Neural crest cell (in vitro differentiated cells): ENCODE measurements at regions not wholly inside any gene's neighbourhood (a gene's known extent, or its start where the extent isn't known, plus 50 kb on each side); places are given as distances from the start of the nearest gene placed in this dataset.

Source experiments
- DNase-seq: peaks from one replicate; pipeline ENCODE4 v3.0.0; 2021; ENCODE audit warnings: low read depth, mixed read lengths, low spot score
- H3K27ac Mint-ChIP-seq: one replicate; pipeline ENCODE4 v1.8.0; 2021; ENCODE audit warnings: mild to moderate bottlenecking, mixed read lengths; ENCODE audit not compliant: unreplicated experiment
- H3K27me3 Mint-ChIP-seq: 2 replicates; pipeline ENCODE4 v1.8.0; 2021; ENCODE audit warnings: low read depth, mild to moderate bottlenecking, mixed read lengths
- H3K36me3 Mint-ChIP-seq: 2 replicates; pipeline ENCODE4 v1.8.0; 2021; ENCODE audit warnings: low read depth, mild to moderate bottlenecking, mixed read lengths
- H3K4me1 Mint-ChIP-seq: 2 replicates; pipeline ENCODE4 v1.8.0; 2021; ENCODE audit warnings: mixed read lengths
- H3K4me3 Mint-ChIP-seq: one replicate; pipeline ENCODE4 v1.8.0; 2021; ENCODE audit warnings: mild to moderate bottlenecking, mixed read lengths
- H3K9me3 Mint-ChIP-seq: 2 replicates; pipeline ENCODE4 v1.8.0; 2021; ENCODE audit warnings: mixed read lengths
- TF ChIP-seq, protein P1 (sequence below): fragments of 200-600 bp; sonication (generic); conservative IDR thresholded peaks from 2 replicates; pipeline ENCODE4 v1.5.0; 2021; ENCODE audit warnings: antibody characterized with exemption, mild to moderate bottlenecking

DNA sequence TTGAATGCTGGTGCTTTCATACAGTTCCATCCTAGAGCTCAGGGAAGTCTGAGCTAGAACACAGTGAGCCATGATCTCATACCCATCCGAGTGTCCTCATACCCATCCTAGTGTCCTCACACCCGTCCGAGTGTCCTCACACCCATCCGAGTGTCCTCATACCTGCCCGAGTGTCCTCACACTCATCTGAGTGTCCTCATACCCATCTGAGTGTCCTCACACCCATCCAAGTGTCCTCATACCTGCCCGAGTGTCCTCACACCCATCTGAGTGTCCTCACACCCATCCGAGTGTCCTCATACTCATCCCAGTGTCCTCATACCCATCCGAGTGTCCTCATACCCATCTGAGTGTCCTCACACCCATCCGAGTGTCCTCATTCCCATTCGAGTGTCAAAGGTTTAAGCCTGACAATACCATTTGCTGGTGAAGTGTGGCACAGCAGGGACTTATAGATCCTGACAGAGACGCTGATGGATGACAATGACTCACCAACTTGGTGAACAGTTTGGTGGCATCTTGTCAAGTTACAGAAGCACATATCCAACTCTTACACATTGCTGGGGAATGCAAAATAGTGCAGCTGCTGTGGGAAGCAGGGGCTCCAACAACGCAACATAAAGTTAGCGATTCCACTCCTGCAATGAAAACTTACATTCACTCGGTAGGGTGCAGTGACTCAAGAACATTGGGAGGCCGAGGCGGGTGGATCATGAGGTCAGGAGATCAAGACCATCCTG is 77.0 kb upstream of the COL5A1 start:
- no peaks in the 10 kb centered on the region for H3K4me1 Mint-ChIP-seq
- H3K27ac Mint-ChIP-seq, result no peak overlapping the region
- no peak overlapping the region for H3K4me3 Mint-ChIP-seq
- H3K9me3 Mint-ChIP-seq, result peaks cover 3% of the 10 kb centered on the region
- TF ChIP-seq, protein P1, sequence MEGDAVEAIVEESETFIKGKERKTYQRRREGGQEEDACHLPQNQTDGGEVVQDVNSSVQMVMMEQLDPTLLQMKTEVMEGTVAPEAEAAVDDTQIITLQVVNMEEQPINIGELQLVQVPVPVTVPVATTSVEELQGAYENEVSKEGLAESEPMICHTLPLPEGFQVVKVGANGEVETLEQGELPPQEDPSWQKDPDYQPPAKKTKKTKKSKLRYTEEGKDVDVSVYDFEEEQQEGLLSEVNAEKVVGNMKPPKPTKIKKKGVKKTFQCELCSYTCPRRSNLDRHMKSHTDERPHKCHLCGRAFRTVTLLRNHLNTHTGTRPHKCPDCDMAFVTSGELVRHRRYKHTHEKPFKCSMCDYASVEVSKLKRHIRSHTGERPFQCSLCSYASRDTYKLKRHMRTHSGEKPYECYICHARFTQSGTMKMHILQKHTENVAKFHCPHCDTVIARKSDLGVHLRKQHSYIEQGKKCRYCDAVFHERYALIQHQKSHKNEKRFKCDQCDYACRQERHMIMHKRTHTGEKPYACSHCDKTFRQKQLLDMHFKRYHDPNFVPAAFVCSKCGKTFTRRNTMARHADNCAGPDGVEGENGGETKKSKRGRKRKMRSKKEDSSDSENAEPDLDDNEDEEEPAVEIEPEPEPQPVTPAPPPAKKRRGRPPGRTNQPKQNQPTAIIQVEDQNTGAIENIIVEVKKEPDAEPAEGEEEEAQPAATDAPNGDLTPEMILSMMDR, result no peak
- no peaks in the 10 kb centered on the region for H3K27me3 Mint-ChIP-seq
- DNase-seq, result no peak
- H3K36me3 Mint-ChIP-seq, result no peaks in the 10 kb centered on the region

DNA sequence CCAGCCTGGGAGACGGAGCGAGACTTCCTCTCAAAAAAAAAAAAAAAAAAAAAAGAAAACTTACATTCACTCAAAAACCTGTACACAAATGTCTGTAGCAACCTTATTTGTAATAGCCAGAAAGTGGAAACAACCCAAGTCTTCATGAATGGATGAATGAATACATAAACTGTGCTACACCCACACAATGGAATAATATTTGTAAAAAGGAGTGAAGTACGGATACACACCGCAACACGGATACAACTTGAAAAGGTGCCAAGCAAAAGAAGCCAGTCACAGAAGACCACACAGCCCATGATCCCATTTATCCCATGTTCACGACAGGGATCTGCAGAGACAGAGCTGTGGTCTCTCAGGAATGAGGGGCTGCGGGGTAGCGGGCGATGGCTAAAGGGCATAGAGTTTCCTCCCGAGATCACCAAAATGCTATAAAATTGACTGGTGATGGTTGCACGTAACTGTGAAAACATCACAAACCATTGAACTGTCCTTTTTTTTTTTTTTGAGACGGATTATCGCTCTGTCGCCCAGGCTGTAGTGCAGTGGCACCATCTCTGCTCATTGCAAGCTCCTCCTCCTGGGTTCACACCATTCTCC is 76.2 kb upstream of the COL5A1 start:
- H3K9me3 Mint-ChIP-seq, result peaks cover 3% of the 10 kb centered on the region
- no peak overlapping the region for H3K27ac Mint-ChIP-seq
- DNase-seq, result no peak
- H3K36me3 Mint-ChIP-seq, result no peaks in the 10 kb centered on the region
- no peaks in the 10 kb centered on the region for H3K4me1 Mint-ChIP-seq
- no peaks in the 10 kb centered on the region for H3K27me3 Mint-ChIP-seq
- no peak overlapping the region for H3K4me3 Mint-ChIP-seq
- TF ChIP-seq, protein P1, result no peak

DNA sequence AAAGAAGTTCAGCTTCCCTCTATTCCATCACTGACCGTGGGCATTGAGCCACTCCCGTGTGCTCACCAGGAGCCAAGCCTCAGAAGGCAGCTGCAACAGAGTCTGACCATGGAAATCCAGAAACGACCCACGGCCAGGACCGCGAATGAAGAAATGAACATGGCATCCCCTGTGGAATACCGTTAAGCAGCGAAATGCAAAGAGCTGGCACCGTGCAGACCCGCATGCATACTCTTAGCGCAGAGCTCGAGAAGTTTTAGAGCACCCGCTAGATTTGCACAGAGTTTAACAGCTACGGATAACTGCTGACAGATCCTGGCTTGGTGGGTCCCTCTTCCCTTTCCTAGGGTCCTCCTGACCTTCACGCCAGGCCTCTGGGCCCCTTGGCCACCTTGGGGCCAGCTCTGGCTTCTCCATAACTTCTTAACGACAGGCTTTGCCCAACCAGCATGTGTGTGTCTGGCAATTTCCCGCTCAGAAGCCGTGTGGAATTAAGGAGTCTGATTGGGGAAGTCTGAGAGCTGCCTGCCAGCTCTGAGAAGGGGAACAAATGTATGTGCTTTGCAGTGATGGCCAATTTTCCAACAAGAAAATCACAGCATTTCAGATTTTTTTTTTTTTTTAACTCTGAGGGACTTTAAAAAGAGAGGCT is 75.3 kb upstream of the COL5A1 start:
- TF ChIP-seq, protein P1, result no peak
- Mint-ChIP-seq H3K4me3 (no peak overlapping the region), H3K36me3 (no peaks in the 10 kb centered on the region), H3K4me1 (no peaks in the 10 kb centered on the region), H3K27ac (no peak overlapping the region), H3K9me3 (peaks cover 3% of the 10 kb centered on the region), H3K27me3 (no peaks in the 10 kb centered on the region)
- DNase-seq, result no peak

DNA sequence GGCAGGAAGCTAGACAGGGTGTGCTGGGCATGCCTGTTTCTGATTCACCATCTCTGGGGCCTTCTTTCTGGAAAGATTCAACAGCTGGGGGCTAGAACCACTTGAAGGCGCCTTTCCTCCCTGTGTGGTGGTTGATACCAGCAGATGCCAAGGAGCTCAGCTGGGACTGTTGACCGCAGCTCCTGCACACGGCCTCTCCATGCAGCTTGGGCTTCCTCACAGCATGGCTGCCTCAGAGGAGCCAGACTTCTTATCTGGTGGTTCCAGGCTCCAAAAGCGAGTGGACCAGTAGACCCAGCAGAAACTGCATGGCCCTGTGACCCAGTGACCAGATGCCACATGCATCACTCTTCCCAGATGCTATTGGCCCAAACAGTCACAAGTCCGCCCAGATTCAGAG is 74.7 kb upstream of the COL5A1 start:
- no peak overlapping the region for H3K4me3 Mint-ChIP-seq
- TF ChIP-seq, protein P1, result no peak
- DNase-seq, result no peak
- H3K36me3 Mint-ChIP-seq, result no peaks in the 10 kb centered on the region
- peaks cover 6% of the 10 kb centered on the region for H3K9me3 Mint-ChIP-seq
- H3K4me1 Mint-ChIP-seq, result no peaks in the 10 kb centered on the region
- H3K27me3 Mint-ChIP-seq, result no peaks in the 10 kb centered on the region
- H3K27ac Mint-ChIP-seq, result no peak overlapping the region

DNA sequence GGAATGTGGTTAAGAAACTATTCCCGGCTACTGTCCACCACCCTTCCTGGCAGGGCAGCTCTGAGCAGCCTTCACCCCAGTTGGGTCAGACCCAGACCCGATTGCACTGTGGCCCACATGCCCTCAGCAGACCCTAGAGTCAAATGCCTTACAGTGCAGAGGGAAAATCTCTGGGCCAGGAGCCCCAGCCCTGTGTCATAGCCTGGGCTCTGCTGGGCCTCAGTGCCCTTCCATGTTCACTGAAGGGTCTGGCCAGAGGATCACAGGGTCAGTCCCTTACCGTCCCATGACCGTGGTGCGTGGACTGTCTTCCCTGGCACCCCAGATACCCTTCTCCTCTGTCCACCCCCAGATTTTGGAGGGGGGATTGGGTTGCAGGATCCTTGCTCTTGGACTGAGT is 73.5 kb upstream of the COL5A1 start:
- TF ChIP-seq, protein P1, result no peak
- H3K4me1 Mint-ChIP-seq, result no peaks in the 10 kb centered on the region

More for the DNA sequence above, 73.5 kb upstream of the COL5A1 start:
- no peak overlapping the region for H3K27ac Mint-ChIP-seq
- no peak overlapping the region for H3K4me3 Mint-ChIP-seq
- no peaks in the 10 kb centered on the region for H3K27me3 Mint-ChIP-seq
- H3K36me3 Mint-ChIP-seq, result no peaks in the 10 kb centered on the region
- no peak for DNase-seq
- H3K9me3 Mint-ChIP-seq, result peaks cover 9% of the 10 kb centered on the region
